Left lung (tissue), 4 donors: ENCODE measurements at regions not wholly inside any gene's neighbourhood (a gene's known extent, or its start where the extent isn't known, plus 50 kb on each side); places are given as distances from the start of the nearest gene placed in this dataset.

Experiments used
- ATAC-seq: fragments of 200-7000 bp; cut with Tn5 transposase; one replicate; pipeline ENCODE4 v1.9.1; 2020; ENCODE audit warnings: moderate library complexity
- DNase-seq, 4 donors: peaks; one replicate each; pipeline ENCODE4 v3.0.0-alpha.2; 2013 to 2020
- H3K27ac ChIP-seq, 2 donors: fragments of 200-600 bp; sonication (generic) in 1 of 2; one replicate each; pipeline versions ENCODE4 v1.5.0 to v1.8.0; 2020 to 2021
- H3K27me3 ChIP-seq, 2 donors: fragments of 200-600 bp; sonication (generic) in 1 of 2; one replicate each; pipeline versions ENCODE4 v1.5.0 to v1.8.0; 2020 to 2021
- H3K36me3 ChIP-seq, 2 donors: fragments of 200-600 bp; sonication (generic) in 1 of 2; one replicate each; pipeline versions ENCODE4 v1.5.0 to v1.8.0; 2020 to 2021
- H3K4me1 ChIP-seq, 2 donors: fragments of 200-600 bp; one replicate each; pipeline ENCODE4 v1.8.0; 2021
- H3K4me3 ChIP-seq, 2 donors: fragments of 200-600 bp; sonication (generic) in 1 of 2; one replicate each; pipeline versions ENCODE4 v1.5.0 to v1.8.0; 2020 to 2021; ENCODE audit warnings: mild to moderate bottlenecking in 1 of 2
- H3K9me3 ChIP-seq, 2 donors: fragments of 200-600 bp; sonication (generic) in 1 of 2; one replicate each; pipeline versions ENCODE4 v1.5.0 to v1.8.0; 2020 to 2021
- intact Hi-C, 2 donors: fragments of 100-400 bp; cut with DNase I; formaldehyde crosslinking; loops; one replicate each; pipeline versions ENCODE4 v1.11.2 to v1.14.2; 2022
- TF ChIP-seq, protein P1 (sequence below), 2 donors: fragments of 200-600 bp; sonication (generic) in 1 of 2; IDR thresholded peaks; one replicate each; pipeline versions ENCODE4 v1.5.0 to v1.8.0; 2021; ENCODE audit warnings: antibody characterized with exemption in 2 of 2
- donor health status: DM: no; HTN: yes; CAD: no.
- donor health status: DM: no; HTN: no; CAD: no.

- H3K27me3 ChIP-seq = no peaks in the 10 kb centered on the region
- intact Hi-C loops = no loop called here
- H3K36me3 ChIP-seq = no peaks in the 10 kb centered on the region
- DNase-seq = no peak
- no peak overlapping the region for H3K27ac ChIP-seq
- no peaks in the 10 kb centered on the region for H3K4me1 ChIP-seq
- TF ChIP-seq, protein P1, sequence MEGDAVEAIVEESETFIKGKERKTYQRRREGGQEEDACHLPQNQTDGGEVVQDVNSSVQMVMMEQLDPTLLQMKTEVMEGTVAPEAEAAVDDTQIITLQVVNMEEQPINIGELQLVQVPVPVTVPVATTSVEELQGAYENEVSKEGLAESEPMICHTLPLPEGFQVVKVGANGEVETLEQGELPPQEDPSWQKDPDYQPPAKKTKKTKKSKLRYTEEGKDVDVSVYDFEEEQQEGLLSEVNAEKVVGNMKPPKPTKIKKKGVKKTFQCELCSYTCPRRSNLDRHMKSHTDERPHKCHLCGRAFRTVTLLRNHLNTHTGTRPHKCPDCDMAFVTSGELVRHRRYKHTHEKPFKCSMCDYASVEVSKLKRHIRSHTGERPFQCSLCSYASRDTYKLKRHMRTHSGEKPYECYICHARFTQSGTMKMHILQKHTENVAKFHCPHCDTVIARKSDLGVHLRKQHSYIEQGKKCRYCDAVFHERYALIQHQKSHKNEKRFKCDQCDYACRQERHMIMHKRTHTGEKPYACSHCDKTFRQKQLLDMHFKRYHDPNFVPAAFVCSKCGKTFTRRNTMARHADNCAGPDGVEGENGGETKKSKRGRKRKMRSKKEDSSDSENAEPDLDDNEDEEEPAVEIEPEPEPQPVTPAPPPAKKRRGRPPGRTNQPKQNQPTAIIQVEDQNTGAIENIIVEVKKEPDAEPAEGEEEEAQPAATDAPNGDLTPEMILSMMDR (IDR thresholded peaks at IDR 0.05) = no peak
- no peaks in the 10 kb centered on the region for H3K9me3 ChIP-seq
- ATAC-seq = no peak
- H3K4me3 ChIP-seq = no peak overlapping the region
These were observed 237.6 kb upstream of the ZNF462 start for GRCh38 chr9:106625259-106625789.

- TF ChIP-seq, protein P1 (IDR thresholded peaks at IDR 0.05) = no peak
- no peak overlapping the region for H3K4me3 ChIP-seq
- no peak overlapping the region for H3K27ac ChIP-seq
- no peaks in the 10 kb centered on the region for H3K36me3 ChIP-seq
- intact Hi-C loops = no loop called here
- no peaks in the 10 kb centered on the region for H3K27me3 ChIP-seq
- no peak for DNase-seq
- H3K9me3 ChIP-seq = no peaks in the 10 kb centered on the region
- no peak for ATAC-seq
- H3K4me1 ChIP-seq = no peaks in the 10 kb centered on the region
These were observed 236.0 kb upstream of the ZNF462 start for GRCh38 chr9:106626936-106627335.

DNA sequence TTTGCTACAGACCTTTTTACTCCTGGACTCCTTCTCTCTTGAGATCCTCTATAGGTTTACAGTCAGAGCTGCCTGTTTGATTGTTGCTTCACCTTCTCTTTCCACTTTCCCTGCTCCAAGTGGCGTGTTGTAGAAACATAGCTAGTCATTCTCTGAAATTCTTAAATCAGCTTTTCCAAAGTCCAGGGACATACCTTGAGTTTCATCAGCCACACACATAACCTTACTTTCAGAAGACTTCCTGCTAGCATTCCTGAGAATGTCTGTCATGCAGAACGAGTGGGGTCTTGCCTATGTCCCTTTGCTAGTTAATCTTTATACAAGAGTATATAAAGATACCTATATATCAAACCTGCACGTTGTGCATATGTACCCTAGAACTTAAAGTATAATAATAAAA lies 230.3 kb upstream of the ZNF462 start:
- Histone ChIP-seq H3K4me1 (no peaks in the 10 kb centered on the region), H3K36me3 (no peaks in the 10 kb centered on the region), H3K27me3 (no peaks in the 10 kb centered on the region), H3K4me3 (no peak overlapping the region), H3K27ac (no peak overlapping the region), H3K9me3 (no peaks in the 10 kb centered on the region)
- TF ChIP-seq, protein P1 (IDR thresholded peaks at IDR 0.05) = no peak
- DNase-seq (no peak), ATAC-seq (no peak)
- intact Hi-C loops = no loop called here

DNA sequence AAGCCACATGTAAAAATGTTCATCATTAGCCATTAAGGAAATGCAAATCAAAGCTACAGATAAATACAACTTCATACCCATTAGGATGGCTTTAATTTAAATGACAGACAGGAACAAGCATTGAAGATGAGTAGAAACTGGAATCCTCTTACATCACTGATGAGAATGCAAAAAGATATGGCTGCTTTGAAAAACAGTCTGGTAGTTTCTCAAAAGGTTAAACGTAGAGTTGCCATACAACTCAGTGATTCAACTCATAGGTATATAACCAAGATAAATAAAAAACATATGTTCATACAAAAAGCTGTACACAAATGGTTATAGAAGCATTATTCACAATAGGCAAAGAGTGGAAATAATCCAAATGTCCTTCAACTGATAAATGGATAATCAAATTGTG lies 228.8 kb upstream of the ZNF462 start:
- ATAC-seq (no peak), DNase-seq (no peak)
- H3K9me3 ChIP-seq = no peaks in the 10 kb centered on the region
- TF ChIP-seq, protein P1 (IDR thresholded peaks at IDR 0.05) = no peak
- H3K36me3 ChIP-seq = no peaks in the 10 kb centered on the region
- no peaks in the 10 kb centered on the region for H3K27me3 ChIP-seq
- H3K27ac ChIP-seq = no peak overlapping the region
- no peaks in the 10 kb centered on the region for H3K4me1 ChIP-seq
- intact Hi-C loops = no loop called here
- H3K4me3 ChIP-seq = no peak overlapping the region

DNA sequence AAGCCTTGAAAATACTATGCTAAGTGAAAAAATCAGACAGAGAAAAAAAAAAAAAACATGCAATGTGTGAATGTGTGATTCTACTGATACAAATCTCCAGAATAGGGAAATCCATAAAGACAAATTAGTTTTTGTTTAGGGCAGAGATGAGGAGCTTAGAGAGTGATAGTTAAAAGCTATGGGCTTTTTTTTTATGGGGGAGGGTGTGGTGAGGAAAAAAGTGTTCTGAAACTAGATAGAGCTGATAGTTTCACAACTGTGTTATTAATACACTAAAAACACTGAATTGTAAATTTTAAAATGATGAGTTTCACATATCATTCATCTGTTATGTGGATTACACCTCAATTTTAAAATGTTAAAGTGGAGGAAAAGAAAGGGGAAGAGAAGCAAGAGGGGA lies 228.3 kb upstream of the ZNF462 start:
- Histone ChIP-seq H3K9me3 (no peaks in the 10 kb centered on the region), H3K4me3 (no peak overlapping the region), H3K36me3 (no peaks in the 10 kb centered on the region), H3K27ac (no peak overlapping the region), H3K4me1 (no peaks in the 10 kb centered on the region), H3K27me3 (no peaks in the 10 kb centered on the region)
- TF ChIP-seq, protein P1 (IDR thresholded peaks at IDR 0.05) = no peak
- intact Hi-C loops = no loop called here
- DNase-seq (no peak), ATAC-seq (no peak)
